ENCODE measurements at regions not wholly inside any gene's neighbourhood (a gene's known extent, or its start where the extent isn't known, plus 50 kb on each side); places are given as distances from the start of the nearest gene placed in this dataset.

DNA sequence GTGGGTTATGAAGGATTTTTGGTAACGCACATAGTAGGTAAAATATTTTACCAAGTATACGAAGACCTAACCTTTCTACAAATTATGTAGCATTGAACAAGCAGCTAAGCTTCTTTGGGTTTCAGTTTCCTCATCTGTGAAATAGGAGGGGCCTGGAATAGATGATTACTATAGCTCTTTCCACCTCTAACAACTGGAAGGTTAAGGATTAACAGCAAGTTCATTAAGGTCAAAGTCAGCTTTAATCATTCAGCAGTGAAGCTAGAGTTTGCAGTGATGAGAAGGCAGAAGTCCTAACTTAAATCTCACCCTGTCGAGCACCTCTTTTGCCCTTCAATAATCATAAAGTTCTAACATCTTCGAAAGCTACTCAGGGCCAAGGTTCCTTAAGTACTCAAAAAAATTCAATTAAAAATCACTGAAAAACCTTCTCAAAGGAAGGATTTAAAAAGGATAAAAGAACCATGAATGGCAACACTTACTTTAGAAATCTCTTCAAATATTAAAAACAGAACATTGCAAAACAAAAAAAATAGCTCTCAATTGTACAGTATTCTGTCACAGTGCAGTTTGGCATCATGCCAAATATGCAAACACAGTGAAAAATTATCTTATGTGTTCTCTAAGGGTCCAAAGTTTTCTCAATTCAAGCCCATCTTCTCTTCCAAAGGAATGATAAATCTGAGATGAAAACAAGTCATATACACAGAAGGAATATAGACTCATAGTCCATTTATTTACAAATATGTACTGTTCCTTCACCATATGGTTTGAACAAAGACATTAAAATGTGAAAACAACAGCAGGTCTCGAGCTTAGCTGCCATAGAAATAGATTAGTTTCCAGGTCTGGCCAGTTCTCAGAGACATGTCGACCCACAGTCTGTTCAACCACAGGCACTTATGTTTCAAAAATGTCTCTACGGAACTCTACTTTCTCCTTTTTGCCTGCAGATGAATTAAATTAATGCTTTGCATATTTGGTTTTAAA, 152.0 kb upstream of the SLC13A1 start:
- H3K4me3 ChIP-seq (ENCODE audit: low read depth, low read length), result no peak overlapping the region
- TF ChIP-seq, protein P1, sequence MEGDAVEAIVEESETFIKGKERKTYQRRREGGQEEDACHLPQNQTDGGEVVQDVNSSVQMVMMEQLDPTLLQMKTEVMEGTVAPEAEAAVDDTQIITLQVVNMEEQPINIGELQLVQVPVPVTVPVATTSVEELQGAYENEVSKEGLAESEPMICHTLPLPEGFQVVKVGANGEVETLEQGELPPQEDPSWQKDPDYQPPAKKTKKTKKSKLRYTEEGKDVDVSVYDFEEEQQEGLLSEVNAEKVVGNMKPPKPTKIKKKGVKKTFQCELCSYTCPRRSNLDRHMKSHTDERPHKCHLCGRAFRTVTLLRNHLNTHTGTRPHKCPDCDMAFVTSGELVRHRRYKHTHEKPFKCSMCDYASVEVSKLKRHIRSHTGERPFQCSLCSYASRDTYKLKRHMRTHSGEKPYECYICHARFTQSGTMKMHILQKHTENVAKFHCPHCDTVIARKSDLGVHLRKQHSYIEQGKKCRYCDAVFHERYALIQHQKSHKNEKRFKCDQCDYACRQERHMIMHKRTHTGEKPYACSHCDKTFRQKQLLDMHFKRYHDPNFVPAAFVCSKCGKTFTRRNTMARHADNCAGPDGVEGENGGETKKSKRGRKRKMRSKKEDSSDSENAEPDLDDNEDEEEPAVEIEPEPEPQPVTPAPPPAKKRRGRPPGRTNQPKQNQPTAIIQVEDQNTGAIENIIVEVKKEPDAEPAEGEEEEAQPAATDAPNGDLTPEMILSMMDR (IDR thresholded peaks at IDR 0.05; ENCODE audit: low read depth, low read length, missing control alignments), result no peak
- DNase-seq (ENCODE audit: low read depth), result no peak
- in situ Hi-C loops (cut with HindIII; ENCODE audit: low sequenced_read_pairs), result no loop called here

DNA sequence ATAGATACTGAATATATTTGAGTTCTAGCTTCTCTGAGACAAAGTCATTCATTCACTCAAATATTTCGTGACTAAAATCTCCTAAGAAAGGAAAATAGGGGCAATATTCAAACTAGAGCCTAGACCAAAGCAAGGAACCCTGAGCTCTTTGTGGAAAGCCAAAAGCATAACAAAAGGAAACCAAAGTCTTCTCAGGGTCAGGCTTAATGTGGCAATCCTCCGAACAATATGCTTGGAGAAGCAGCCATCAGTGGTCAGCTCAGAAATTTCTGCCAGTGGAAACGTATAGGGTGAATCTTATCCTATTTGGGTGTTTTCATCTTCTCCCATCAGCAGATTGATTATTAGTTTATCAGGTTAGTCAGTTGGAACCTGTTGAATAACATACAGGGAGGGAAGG, 151.3 kb upstream of the SLC13A1 start:
- TF ChIP-seq, protein P1 (IDR thresholded peaks at IDR 0.05; ENCODE audit: low read depth, low read length, missing control alignments), result no peak
- no peak for DNase-seq (ENCODE audit: low read depth)
- H3K4me3 ChIP-seq (ENCODE audit: low read depth, low read length), result no peak overlapping the region
- in situ Hi-C loops (cut with HindIII; ENCODE audit: low sequenced_read_pairs), result no loop called here

DNA sequence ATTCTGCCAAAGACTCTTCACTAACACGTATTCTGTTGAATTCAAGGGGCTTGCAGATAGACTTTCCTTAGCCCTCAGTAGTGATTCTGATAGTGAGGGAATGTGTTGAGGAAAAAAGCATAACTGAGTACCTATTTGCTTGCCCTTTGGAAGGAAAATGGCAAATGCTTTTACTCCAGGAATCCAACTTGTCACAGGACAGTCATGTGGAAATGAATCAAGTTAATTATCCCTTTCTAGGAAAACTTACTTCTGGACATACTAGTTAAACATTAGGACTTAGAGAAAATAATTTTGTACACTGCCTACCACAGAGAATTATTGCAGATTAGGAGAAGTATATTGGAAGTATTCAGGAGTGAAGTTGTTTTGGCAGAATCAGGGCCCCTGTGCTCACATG, 148.9 kb upstream of the SLC13A1 start:
- no peak overlapping the region for H3K4me3 ChIP-seq (ENCODE audit: low read depth, low read length)
- DNase-seq (ENCODE audit: low read depth), result no peak
- in situ Hi-C loops (cut with HindIII; ENCODE audit: low sequenced_read_pairs), result no loop called here
- TF ChIP-seq, protein P1 (IDR thresholded peaks at IDR 0.05; ENCODE audit: low read depth, low read length, missing control alignments), result no peak

DNA sequence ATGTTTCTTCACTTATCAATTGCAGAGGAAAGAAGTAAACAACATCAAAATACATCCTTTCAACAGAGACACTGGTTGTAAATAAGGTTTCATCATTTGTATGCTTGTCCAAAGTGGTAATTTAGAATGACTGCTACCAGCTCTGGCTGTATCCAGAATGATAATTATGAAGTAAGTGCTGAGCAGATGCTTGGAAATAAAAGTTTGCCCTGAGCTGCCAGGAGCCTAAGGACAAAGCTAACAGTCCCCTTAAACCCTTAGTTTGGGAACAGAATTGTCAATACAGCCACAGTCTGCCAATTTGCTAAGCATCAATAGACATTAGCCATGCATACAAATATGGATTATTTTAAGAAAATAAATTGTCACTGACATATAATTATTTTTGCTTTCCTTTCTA, 147.0 kb upstream of the SLC13A1 start:
- no peak overlapping the region for H3K4me3 ChIP-seq (ENCODE audit: low read depth, low read length)
- DNase-seq (ENCODE audit: low read depth), result no peak
- in situ Hi-C loops (cut with HindIII; ENCODE audit: low sequenced_read_pairs), result no loop called here
- TF ChIP-seq, protein P1 (IDR thresholded peaks at IDR 0.05; ENCODE audit: low read depth, low read length, missing control alignments), result no peak

DNA sequence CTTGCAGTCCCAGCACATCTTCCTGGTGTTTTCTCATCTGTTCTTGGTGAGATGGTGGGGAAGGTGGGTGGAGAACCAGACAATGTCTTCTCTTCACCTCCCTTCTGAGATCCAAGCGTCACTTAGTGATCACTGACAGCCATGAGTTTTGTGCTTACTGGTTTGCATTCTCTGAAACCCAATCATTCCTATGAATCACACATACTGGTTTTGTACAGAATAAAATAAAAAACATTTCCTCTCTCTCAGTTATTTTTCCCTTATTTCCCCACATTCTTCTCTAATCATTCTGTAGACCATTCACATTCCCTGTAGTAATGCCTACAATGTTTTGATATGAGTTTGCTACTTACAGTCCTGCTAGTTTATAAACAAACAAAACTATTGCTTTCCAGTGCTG, 143.8 kb upstream of the SLC13A1 start:
- no peak for DNase-seq (ENCODE audit: low read depth)
- in situ Hi-C loops (cut with HindIII; ENCODE audit: low sequenced_read_pairs), result no loop called here
- TF ChIP-seq, protein P1 (IDR thresholded peaks at IDR 0.05; ENCODE audit: low read depth, low read length, missing control alignments), result no peak
- H3K4me3 ChIP-seq (ENCODE audit: low read depth, low read length), result no peak overlapping the region

DNA sequence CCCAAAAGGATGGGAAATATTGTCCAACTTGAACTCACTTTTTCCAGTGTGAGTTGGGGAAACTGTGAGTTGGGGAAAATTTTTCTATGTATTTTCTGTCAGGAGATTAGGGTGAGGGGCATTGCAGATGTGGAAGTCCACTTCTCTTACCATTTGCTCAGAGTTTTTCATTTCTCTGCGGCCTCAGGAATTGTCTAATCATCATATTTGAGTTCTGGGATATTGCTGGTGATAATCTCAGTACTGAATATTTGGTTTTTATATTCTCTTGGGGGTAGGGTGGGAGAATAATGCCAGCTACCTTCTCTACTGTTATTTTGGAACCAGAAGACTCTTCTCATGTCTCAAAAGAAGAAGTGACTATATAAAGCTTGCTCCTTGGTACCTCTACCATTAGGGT, 141.3 kb upstream of the SLC13A1 start:
- TF ChIP-seq, protein P1 (IDR thresholded peaks at IDR 0.05; ENCODE audit: low read depth, low read length, missing control alignments), result no peak
- no peak for DNase-seq (ENCODE audit: low read depth)
- in situ Hi-C loops (cut with HindIII; ENCODE audit: low sequenced_read_pairs), result no loop called here
- H3K4me3 ChIP-seq (ENCODE audit: low read depth, low read length), result no peak overlapping the region

Measured in astrocyte of the cerebellum (primary cell).